OCI-LY1 (cell line): ENCODE measurements at regions not wholly inside any gene's neighbourhood (a gene's known extent, or its start where the extent isn't known, plus 50 kb on each side); places are given as distances from the start of the nearest gene placed in this dataset.

Source experiments
- H2AFZ ChIP-seq: fragments of 200-600 bp; sonication (generic), shearing (Covaris generic); 2 replicates; pipeline ENCODE4 v1.6.0; 2014; ENCODE audit warnings: antibody characterized with exemption, mild to moderate bottlenecking, low read length
- H3F3A ChIP-seq: fragments of 200-600 bp; sonication (generic), shearing (Covaris generic); 2 replicates; pipeline ENCODE4 v1.6.0; 2014; ENCODE audit warnings: mild to moderate bottlenecking, antibody characterized with exemption, low read length, moderate library complexity; ENCODE audit not compliant: insufficient read depth
- H3K27ac ChIP-seq: fragments of 200-600 bp; sonication (generic); 2 replicates; pipeline ENCODE4 v1.5.1; 2014; ENCODE audit warnings: low read length, mixed run types, mild to moderate bottlenecking, low read depth; ENCODE audit not compliant: poor library complexity, severe bottlenecking
- H3K27me3 ChIP-seq: fragments of 200-600 bp; sonication (generic); 2 replicates; pipeline ENCODE4 v1.6.0; 2014; ENCODE audit warnings: antibody characterized with exemption, mild to moderate bottlenecking, low read length, moderate library complexity; ENCODE audit not compliant: insufficient read depth
- H3K36me3 ChIP-seq: fragments of 200-600 bp; sonication (generic); 2 replicates; pipeline ENCODE4 v1.6.1; 2014; ENCODE audit warnings: mild to moderate bottlenecking, antibody characterized with exemption, low read length, moderate library complexity, mixed read lengths; ENCODE audit not compliant: insufficient read depth
- H3K4me1 ChIP-seq: fragments of 200-600 bp; sonication (generic); 2 replicates; pipeline ENCODE4 v1.5.1; 2014; ENCODE audit warnings: mild to moderate bottlenecking, low read length, moderate library complexity; ENCODE audit not compliant: insufficient read depth, severe bottlenecking
- H3K4me2 ChIP-seq: fragments of 200-600 bp; sonication (generic), shearing (Covaris generic); 2 replicates; pipeline ENCODE4 v1.6.1; 2014; ENCODE audit warnings: low read length
- H3K4me3 ChIP-seq: fragments of 200-600 bp; sonication (generic); 2 replicates; pipeline ENCODE4 v1.5.1; 2014; ENCODE audit warnings: low read length, low read depth, mild to moderate bottlenecking, mixed read lengths; ENCODE audit not compliant: poor library complexity, severe bottlenecking
- H3K79me2 ChIP-seq: fragments of 200-600 bp; shearing (Covaris generic); 2 replicates; pipeline ENCODE4 v1.6.1; 2016; ENCODE audit warnings: mixed run types, low read length, mixed read lengths; ENCODE audit not compliant: insufficient read depth
- H3K9ac ChIP-seq: fragments of 200-600 bp; sonication (generic), shearing (Covaris generic); 2 replicates; pipeline ENCODE4 v1.6.1; 2014; ENCODE audit warnings: mild to moderate bottlenecking, low read length, mixed read lengths
- H3K9me2 ChIP-seq: fragments of 200-600 bp; sonication (generic), shearing (Covaris generic); 2 replicates; pipeline ENCODE4 v1.6.1; 2014; ENCODE audit warnings: low read depth, mild to moderate bottlenecking, low read length, mixed read lengths
- H3K9me3 ChIP-seq: fragments of 200-600 bp; shearing (Covaris generic); 2 replicates; pipeline ENCODE4 v1.6.1; 2014; ENCODE audit warnings: low read length, mixed read lengths
- H4K20me1 ChIP-seq: fragments of 200-600 bp; sonication (generic), shearing (Covaris generic); 2 replicates; pipeline ENCODE4 v1.6.0; 2016; ENCODE audit warnings: mild to moderate bottlenecking, low read length; ENCODE audit not compliant: insufficient read depth
- CTCF ChIP-seq: fragments of 200-600 bp; sonication (generic), shearing (Covaris generic); IDR thresholded peaks from 2 replicates; pipeline ENCODE4 v1.5.1; 2017; ENCODE audit warnings: mild to moderate bottlenecking, antibody characterized with exemption, low read length, moderate library complexity, mixed read lengths
- EZH2 ChIP-seq: fragments of 200-600 bp; sonication (generic), shearing (Covaris generic); IDR thresholded peaks from 2 replicates; pipeline ENCODE4 v1.8.0; 2017; ENCODE audit warnings: borderline replicate concordance, mixed run types, mild to moderate bottlenecking, antibody characterized with exemption, low read length, moderate library complexity, mixed read lengths

GRCh38 chr13:88005188-88005587 lies 334.0 kb downstream of the SLITRK5 start:
- no peak overlapping the region for H2AFZ ChIP-seq
- no peak overlapping the region for H3K27ac ChIP-seq

GRCh38 chr13:88014527-88014926 lies 343.4 kb downstream of the SLITRK5 start:
- H3K4me3 ChIP-seq: no peak overlapping the region
- H3K9ac ChIP-seq: no peak overlapping the region
- H3K79me2 ChIP-seq: no peaks in the 10 kb centered on the region
- no peaks in the 10 kb centered on the region for H3K9me2 ChIP-seq
- H3F3A ChIP-seq: no peaks in the 10 kb centered on the region
- H2AFZ ChIP-seq: no peak overlapping the region
- H3K9me3 ChIP-seq: no peaks in the 10 kb centered on the region
- no peaks in the 10 kb centered on the region for H3K4me1 ChIP-seq
- no peak overlapping the region for H3K4me2 ChIP-seq
- no peaks in the 10 kb centered on the region for H4K20me1 ChIP-seq
- no peaks in the 10 kb centered on the region for H3K27me3 ChIP-seq
- H3K27ac ChIP-seq: no peak overlapping the region
- TF ChIP-seq CTCF: no peak
- H3K36me3 ChIP-seq: no peaks in the 10 kb centered on the region

More at GRCh38 chr13:88005188-88005587, 334.0 kb downstream of the SLITRK5 start:
- H3K9ac ChIP-seq: no peak overlapping the region
- no peaks in the 10 kb centered on the region for H3K9me2 ChIP-seq
- H3K36me3 ChIP-seq: no peaks in the 10 kb centered on the region
- TF ChIP-seq EZH2: no peak
- TF ChIP-seq CTCF: peak; percentile 32; the same call in 1 of the 2 replicates
- H3K4me3 ChIP-seq: no peak overlapping the region
- no peaks in the 10 kb centered on the region for H3K27me3 ChIP-seq
- H3K9me3 ChIP-seq: no peaks in the 10 kb centered on the region
- no peaks in the 10 kb centered on the region for H3K4me1 ChIP-seq
- H4K20me1 ChIP-seq: no peaks in the 10 kb centered on the region
- no peak overlapping the region for H3K4me2 ChIP-seq
- H3F3A ChIP-seq: no peaks in the 10 kb centered on the region
- no peaks in the 10 kb centered on the region for H3K79me2 ChIP-seq

GRCh38 chr13:88022431-88023208 lies 351.4 kb downstream of the SLITRK5 start:
- no peaks in the 10 kb centered on the region for H3K79me2 ChIP-seq

More at GRCh38 chr13:88022431-88023208, 351.4 kb downstream of the SLITRK5 start:
- no peaks in the 10 kb centered on the region for H3K4me1 ChIP-seq
- no peaks in the 10 kb centered on the region for H3K9me3 ChIP-seq
- H3K27me3 ChIP-seq: no peaks in the 10 kb centered on the region
- H3K36me3 ChIP-seq: no peaks in the 10 kb centered on the region
- TF ChIP-seq EZH2: no peak
- no peak for TF ChIP-seq CTCF
- H3K9me2 ChIP-seq: no peaks in the 10 kb centered on the region; the same call in none of the 2 replicates
- H3K4me3 ChIP-seq: no peak overlapping the region
- H4K20me1 ChIP-seq: no peaks in the 10 kb centered on the region
- no peak overlapping the region for H3K9ac ChIP-seq
- no peak overlapping the region for H3K4me2 ChIP-seq
- no peaks in the 10 kb centered on the region for H3F3A ChIP-seq
- H2AFZ ChIP-seq: no peak overlapping the region
- H3K27ac ChIP-seq: no peak overlapping the region
